Dendritic cell treated with granulocyte-macrophage colony-stimulating factor and Interleukin-4, amounts not matched to agents 40 ng/mL and 50 ng/mL, for 4 days (primary cell): ENCODE measurements at regions not wholly inside any gene's neighbourhood (a gene's known extent, or its start where the extent isn't known, plus 50 kb on each side); places are given as distances from the start of the nearest gene placed in this dataset.
"Not testable (repeated sequence)": the region's sequence is repeated elsewhere in the genome, so short reads cannot be mapped to it uniquely, and the experiment has no call there.

ENCODE experiments used
- H3K27ac Mint-ChIP-seq: one replicate; pipeline ENCODE4 v1.8.0; 2022; ENCODE audit warnings: mild to moderate bottlenecking, mixed read lengths
- H3K27me3 Mint-ChIP-seq: one replicate; pipeline ENCODE4 v1.8.0; 2022; ENCODE audit warnings: mild to moderate bottlenecking, mixed read lengths
- H3K36me3 Mint-ChIP-seq: one replicate; pipeline ENCODE4 v1.8.0; 2022; ENCODE audit warnings: low read depth, mixed read lengths
- H3K4me1 Mint-ChIP-seq: one replicate; pipeline ENCODE4 v1.8.0; 2022; ENCODE audit warnings: low read depth, mixed read lengths
- H3K4me3 Mint-ChIP-seq: one replicate; pipeline ENCODE4 v1.8.0; 2022; ENCODE audit warnings: mild to moderate bottlenecking, moderate library complexity, mixed read lengths
- H3K9me3 Mint-ChIP-seq: one replicate; pipeline ENCODE4 v1.8.0; 2022; ENCODE audit warnings: mixed read lengths
- intact Hi-C: fragments of 100-400 bp; cut with micrococcal nuclease; formaldehyde crosslinking; loops from one replicate; pipeline ENCODE4 v1.15.0; 2022

DNA sequence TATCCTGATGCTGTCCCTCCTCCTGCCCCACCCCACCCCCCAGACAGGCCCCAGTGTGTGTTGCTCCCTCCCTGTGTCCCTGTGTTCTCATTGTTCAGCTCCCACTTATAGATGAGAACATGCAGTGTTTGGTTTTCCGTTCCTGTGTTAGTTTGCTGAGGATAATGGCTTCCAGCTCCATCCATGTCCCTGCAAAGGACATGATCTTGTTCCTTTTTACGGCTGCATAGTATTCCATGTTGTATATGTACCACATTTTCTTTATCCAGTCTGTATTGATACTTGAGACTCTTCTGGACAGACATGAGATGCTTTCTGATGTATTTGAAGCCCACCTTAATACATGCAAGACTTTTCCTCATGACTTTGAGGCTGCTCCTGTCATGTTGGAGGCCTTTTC, 91.8 kb upstream of the USP9X start:
- H3K27me3 Mint-ChIP-seq, H3K36me3 Mint-ChIP-seq, H3K27ac Mint-ChIP-seq, intact Hi-C loops, H3K4me3 Mint-ChIP-seq: not testable (repeated sequence)
- peaks cover 14% of the 10 kb centered on the region for H3K4me1 Mint-ChIP-seq
- H3K9me3 Mint-ChIP-seq = peaks cover 11% of the 10 kb centered on the region

DNA sequence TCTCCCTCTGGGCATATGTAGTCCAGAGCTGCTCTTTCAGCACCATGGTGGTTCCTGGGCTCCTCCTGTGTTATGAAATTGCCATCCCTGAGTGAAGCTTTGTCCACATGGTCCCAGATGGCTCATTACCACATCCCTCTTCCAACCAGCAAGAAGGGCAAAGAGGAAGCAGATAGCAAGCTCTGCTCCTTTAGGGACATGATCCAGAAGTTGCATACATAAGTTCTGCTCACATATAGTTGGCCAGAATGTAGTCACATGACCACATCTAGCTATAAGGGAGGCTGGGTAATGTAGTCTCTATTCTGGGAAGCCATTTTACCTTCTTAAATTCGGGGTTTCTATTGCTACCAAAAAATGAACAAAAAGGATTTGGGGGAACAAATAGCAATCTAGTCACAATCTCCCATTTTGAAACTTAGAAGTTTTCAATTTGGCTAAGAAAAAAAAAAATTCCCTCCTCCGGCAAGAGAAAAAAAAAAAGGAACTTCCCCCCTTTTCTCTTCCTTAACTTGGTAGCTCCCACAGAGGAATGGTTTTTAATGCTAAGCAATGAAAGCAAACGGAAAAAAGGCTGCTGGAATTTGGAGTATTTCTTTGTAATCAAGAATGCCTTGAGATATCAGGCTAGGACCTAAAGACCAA, 88.2 kb upstream of the USP9X start:
- no peaks in the 10 kb centered on the region for H3K27me3 Mint-ChIP-seq
- H3K36me3 Mint-ChIP-seq = no peaks in the 10 kb centered on the region
- intact Hi-C loops = no loop called here
- peaks cover 11% of the 10 kb centered on the region for H3K4me1 Mint-ChIP-seq
- H3K27ac Mint-ChIP-seq = peak overlapping the region; percentile 72
- no peaks in the 10 kb centered on the region for H3K9me3 Mint-ChIP-seq
- H3K4me3 Mint-ChIP-seq = peak overlapping the region; percentile 49

DNA sequence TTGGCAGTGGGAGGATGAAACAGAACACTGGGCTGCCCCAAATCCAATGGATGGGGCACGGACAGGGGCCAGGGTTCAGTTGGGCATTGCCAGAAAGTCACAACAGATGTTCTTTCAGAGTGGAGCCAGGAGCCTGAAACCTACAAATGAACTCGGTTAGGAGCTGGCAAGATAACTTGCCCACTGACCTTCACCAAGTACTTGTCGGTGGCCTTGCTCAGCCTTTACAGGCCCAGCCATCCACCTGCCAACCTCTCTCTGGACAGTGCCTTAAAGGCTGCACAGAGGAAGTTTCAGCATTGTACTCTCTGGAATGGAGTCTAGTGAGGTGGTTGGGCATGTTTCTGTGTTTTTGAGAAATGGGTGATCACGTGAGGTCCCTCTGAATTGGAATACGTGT, 87.1 kb upstream of the USP9X start:
- Mint-ChIP-seq H3K27ac (no peak overlapping the region), H3K9me3 (no peaks in the 10 kb centered on the region), H3K4me1 (peaks cover 8% of the 10 kb centered on the region), H3K27me3 (no peaks in the 10 kb centered on the region), H3K36me3 (no peaks in the 10 kb centered on the region), H3K4me3 (no peak overlapping the region)
- intact Hi-C loops = no loop called here

DNA sequence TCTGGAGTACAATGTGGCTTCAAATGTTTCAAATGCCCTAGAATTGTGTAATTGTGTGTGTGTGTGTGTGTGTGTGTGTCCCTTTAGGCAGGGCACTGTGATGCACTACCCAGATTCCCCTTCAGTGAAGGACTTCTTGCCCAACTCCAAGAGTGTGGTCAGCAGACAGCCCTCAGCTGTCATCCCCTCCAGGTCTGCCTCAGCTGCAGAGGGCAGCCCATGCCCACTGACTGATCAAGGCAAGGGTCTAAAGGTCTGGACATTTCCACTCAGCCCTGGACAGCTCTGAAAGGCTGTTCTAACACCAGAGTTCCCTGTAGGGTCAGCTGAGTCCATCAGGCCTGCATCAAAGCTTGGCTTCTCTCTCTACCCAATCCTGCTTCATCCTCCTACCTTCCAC, 83.9 kb upstream of the USP9X start:
- peaks cover 5% of the 10 kb centered on the region for H3K27me3 Mint-ChIP-seq
- no peak overlapping the region for H3K4me3 Mint-ChIP-seq
- H3K36me3 Mint-ChIP-seq = no peaks in the 10 kb centered on the region
- intact Hi-C loops = no loop called here
- H3K9me3 Mint-ChIP-seq = no peaks in the 10 kb centered on the region
- H3K27ac Mint-ChIP-seq = no peak overlapping the region
- H3K4me1 Mint-ChIP-seq = peaks cover 10% of the 10 kb centered on the region

DNA sequence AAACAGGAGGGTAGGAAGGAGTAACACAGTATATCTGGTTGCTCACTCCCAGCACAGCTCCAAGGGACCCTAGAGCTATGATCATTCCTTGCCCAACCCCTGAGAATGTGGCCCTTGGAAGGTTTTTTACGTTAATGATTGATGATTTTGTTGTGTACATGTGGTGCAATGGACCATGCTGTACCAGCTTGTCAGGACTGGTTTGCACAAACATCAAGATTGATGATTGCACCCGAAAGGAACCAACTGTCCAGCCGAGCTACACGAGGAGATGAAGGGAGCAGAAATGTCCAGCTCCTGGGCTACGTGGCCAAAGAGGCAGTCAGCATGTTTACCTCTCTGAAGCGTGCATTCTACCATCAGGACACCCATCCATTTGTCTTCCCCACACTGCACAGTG, 83.2 kb upstream of the USP9X start:
- Mint-ChIP-seq H3K4me3 (no peak overlapping the region), H3K4me1 (peaks cover 14% of the 10 kb centered on the region), H3K27ac (no peak overlapping the region), H3K36me3 (no peaks in the 10 kb centered on the region), H3K9me3 (no peaks in the 10 kb centered on the region), H3K27me3 (peaks cover 5% of the 10 kb centered on the region)
- intact Hi-C loops = no loop called here

DNA sequence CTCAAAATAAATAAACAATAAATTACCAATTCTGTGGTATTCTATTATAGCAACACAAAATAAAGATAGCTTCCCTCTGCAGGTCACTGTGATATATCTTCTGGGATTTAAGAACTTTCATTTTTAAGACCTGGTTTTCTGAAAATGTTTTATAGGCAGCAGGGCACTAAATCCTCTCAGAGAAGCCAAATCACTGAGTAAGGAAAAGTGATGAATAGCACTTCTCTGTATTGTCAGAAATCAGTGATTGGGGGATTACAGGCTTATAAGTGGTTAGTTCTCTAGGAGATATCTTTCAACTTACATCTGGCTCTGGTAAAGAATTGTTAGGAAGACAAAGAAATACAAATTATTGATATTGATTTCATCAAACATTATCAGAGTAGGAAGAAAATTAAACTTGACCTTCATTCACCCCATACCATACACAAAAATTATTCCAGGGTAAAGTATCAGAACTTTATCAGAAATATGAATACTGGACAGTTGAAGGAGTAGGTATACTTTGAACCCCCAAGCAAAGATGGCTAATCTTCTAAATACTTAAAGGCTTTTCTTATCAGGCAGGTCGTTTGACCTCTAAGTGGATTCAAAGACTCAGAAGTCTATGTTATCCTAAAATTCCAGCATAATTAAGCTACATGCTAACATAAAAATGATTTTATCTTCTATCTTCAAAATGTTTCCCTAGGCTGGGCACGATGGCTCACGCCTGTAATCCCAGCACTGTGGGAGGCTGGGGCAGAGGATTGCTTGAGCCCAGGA, 81.6 kb upstream of the USP9X start:
- Mint-ChIP-seq H3K4me3 (no peak overlapping the region), H3K4me1 (peaks cover 21% of the 10 kb centered on the region), H3K27ac (no peak overlapping the region), H3K9me3 (no peaks in the 10 kb centered on the region), H3K36me3 (no peaks in the 10 kb centered on the region), H3K27me3 (peaks cover 14% of the 10 kb centered on the region)
- intact Hi-C loops = no loop called here

DNA sequence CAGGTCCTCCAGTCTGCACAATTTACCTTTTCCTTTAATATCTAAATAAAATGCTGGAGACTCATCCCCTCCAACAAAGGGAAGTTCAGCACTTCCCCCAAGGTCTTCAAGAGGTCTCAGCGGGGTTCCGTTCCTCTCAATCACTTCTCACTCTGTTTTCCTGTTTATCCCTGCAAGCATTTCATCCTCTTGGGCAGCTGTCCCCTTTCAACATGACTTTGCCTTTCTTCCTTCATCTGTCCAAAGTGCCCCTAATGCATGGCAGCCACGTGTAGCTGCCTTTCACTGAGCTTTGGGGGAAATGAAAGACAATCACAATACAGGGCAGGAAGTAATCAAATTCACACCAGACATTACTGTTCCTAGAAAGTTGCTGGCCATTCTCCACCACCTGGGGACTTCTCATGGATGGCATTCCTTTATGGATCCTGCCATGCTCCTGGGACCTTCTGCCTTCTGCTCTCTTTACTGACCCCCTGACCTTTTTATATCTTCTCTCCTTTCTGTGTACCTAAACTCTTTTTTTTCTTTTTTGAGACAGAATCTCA, 79.7 kb upstream of the USP9X start:
- intact Hi-C loops = no loop called here
- H3K4me1 Mint-ChIP-seq = peaks cover 24% of the 10 kb centered on the region
- H3K4me3 Mint-ChIP-seq = no peak overlapping the region
- no peaks in the 10 kb centered on the region for H3K36me3 Mint-ChIP-seq
- no peak overlapping the region for H3K27ac Mint-ChIP-seq
- H3K27me3 Mint-ChIP-seq = peaks cover 14% of the 10 kb centered on the region
- no peaks in the 10 kb centered on the region for H3K9me3 Mint-ChIP-seq

DNA sequence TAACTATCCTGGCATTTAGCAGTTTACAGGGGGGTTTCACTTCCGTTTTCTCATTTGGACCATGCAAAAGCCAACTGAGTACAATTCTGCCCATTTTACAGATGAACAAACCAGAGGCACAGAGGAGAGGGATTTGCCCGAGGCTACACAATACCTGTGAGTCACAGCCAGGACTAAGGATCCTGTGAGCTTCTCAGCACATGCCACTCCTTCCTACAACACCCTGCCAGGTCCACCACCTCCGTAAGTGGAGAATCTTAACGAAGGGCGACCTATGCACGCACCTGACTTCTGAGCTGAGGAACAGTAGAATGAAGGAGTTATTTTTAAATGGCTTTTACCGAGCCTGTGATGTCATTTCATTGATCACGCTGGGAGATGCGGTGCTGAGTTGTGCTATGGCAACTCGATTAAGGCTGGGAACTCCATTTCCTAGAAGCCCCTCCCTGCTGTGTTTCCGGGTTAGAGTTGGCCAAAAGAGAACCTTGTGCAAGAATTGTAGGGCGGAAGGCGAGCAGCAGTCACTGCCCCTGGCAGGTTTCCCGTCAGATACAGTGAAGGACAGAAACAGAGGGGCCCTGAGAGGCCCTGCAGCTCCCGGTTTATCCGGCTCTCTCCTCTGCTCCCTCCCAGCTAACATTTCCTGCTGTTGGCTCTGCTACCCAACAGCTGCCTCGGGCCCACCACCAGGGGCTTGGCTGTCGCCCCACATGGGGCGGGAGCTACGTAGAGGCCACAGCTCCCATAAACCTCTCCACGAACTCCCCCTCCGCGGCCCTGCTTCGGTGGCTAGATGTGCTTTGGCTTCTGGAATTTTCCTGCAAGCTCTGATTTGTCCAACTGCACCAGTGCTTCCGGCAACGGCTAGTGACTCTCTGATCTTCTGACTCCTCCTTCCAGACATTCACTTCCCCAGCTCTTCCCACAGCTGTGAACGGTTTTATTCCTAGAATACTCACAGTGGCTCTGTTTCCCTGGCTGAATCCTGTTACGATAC, 75.1 kb upstream of the USP9X start:
- Mint-ChIP-seq H3K27me3 (peaks cover 9% of the 10 kb centered on the region), H3K9me3 (no peaks in the 10 kb centered on the region), H3K4me3 (peak overlapping the region; percentile 70), H3K27ac (peak overlapping the region; percentile 98), H3K36me3 (no peaks in the 10 kb centered on the region), H3K4me1 (peaks cover 28% of the 10 kb centered on the region)
- intact Hi-C loops = loop anchor here (10.0 kb wide), 1 partner anchor 55 kb away; no protein-coding TSS in a partner anchor

DNA sequence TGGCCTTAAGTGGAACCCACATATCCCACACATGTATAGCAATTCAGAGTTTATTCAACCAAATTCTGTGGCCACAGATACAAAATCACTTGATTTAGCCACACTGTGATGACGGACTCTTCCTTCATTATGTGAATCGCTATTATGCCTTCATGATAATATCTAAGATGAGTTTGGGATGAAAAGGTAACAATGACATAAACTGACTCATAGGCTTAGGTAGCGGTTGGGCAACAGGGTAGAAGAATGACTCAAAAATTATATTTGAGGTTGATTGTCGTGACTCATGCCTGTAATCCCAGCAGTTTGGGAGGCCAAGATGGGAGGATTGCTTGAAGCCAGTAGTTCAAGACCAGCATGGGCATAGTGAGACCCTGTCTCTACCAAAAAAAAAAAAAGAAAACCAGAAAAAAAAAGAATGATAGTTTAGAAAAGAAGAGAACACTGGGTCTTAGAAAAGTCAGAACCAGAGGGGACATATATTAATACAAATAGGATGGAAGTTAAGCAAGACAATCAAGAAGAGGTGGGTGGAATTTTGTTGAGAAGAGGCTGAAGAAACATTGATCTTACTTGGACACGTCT, 70.4 kb upstream of the USP9X start:
- Mint-ChIP-seq H3K27me3 (no peaks in the 10 kb centered on the region), H3K36me3 (no peaks in the 10 kb centered on the region), H3K9me3 (no peaks in the 10 kb centered on the region), H3K4me1 (peaks cover 14% of the 10 kb centered on the region), H3K27ac (no peak overlapping the region), H3K4me3 (no peak overlapping the region)
- intact Hi-C loops = loop anchor here (10.0 kb wide), 1 partner anchor 60 kb away; no protein-coding TSS in a partner anchor

DNA sequence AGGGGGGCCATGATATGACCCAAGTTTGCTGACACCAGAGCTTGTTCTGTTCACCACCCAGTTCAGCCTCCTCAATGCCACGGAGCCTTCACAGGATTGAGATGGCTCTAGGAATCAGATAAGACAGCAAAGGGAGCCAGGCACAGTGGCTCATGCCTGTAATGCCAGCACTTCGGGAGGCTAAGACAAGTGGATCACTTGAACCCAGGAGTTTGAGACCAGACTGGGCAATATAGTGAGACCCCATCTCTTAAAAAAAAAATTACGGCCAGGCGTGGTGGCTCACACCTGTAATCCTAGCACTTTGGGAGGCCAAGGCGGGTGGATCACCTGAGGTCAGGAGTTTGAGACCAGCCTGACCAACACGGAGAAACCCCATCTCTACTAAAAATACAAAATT, 67.5 kb upstream of the USP9X start:
- not testable (repeated sequence) for H3K9me3 Mint-ChIP-seq, H3K36me3 Mint-ChIP-seq, H3K4me1 Mint-ChIP-seq, H3K4me3 Mint-ChIP-seq, H3K27me3 Mint-ChIP-seq, H3K27ac Mint-ChIP-seq
- intact Hi-C loops = loop anchor here (10.0 kb wide), 1 partner anchor 63 kb away; no protein-coding TSS in a partner anchor

DNA sequence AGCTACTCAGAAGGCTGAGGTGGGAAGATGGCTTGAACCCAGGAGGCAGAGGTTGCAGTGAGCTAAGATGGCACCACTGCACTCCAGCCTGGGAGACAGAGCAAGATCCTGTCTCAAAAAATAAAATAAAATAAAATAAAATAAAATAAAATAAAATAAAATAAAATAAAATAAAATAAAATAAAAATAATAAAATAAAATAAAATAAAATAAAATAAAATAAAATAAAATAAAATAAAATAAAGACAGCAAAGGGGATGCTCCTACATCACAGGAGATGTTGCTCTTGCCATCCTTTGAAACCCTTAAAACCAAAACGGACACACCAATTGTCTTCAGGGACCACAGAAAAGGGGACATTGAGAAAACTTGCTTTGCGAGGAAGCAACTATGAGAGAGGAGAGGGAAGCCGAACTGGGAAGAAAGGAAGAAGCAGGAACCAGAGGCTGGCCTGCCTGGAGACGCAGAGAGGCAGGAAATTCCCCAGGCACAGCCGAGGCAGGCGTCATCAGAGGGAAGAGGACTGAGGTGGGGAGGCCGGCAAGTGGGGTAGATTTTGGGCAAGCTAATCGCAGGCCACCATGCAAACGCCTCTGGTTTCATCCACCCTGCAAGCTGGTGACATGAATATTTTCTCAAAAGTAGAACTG, 66.7 kb upstream of the USP9X start:
- not testable (repeated sequence) for H3K36me3 Mint-ChIP-seq, H3K4me1 Mint-ChIP-seq, H3K4me3 Mint-ChIP-seq, H3K9me3 Mint-ChIP-seq, H3K27me3 Mint-ChIP-seq, H3K27ac Mint-ChIP-seq
- intact Hi-C loops = loop anchor here (10.0 kb wide), 1 partner anchor 64 kb away; no protein-coding TSS in a partner anchor

DNA sequence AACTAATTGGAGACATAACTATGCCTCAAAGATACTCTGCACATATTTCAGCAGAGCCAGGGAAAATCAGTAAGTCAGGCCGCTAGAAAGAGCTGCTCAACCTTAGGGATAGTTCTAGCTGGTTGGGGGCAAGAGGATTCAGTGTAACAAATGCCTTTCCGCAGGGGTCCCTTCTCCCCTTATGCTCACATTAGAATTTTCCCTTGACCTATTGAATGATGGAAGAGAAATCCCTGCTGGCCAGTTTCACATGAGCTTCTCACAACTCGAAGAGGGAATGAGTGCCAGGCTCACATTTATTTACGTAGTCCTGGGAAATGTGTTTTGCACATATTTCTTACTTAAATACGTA, 66.2 kb upstream of the USP9X start:
- peaks cover 6% of the 10 kb centered on the region for H3K4me1 Mint-ChIP-seq
- H3K9me3 Mint-ChIP-seq = no peaks in the 10 kb centered on the region
- no peak overlapping the region for H3K27ac Mint-ChIP-seq
- no peak overlapping the region for H3K4me3 Mint-ChIP-seq
- H3K36me3 Mint-ChIP-seq = no peaks in the 10 kb centered on the region
- intact Hi-C loops = loop anchor here (10.0 kb wide), 1 partner anchor 64 kb away; no protein-coding TSS in a partner anchor
- H3K27me3 Mint-ChIP-seq = no peaks in the 10 kb centered on the region

DNA sequence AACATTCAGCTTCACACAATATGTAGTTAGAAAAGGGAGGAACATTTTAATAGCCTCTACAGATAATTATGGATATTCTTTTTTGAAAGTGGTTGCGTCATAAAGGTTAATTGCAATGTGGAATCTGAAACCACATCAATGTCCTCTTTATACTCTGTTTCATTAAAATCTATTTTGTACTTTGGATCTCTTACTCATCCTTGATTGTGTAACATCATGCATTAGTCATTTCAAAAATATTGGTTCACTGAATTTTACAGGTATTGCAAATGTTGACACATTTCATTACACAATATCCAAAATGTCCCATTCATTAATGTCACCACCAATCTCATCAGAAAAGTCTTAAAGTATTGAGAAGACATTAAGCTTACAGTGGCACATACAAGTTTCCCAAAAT, 62.7 kb upstream of the USP9X start:
- Mint-ChIP-seq H3K36me3 (no peaks in the 10 kb centered on the region), H3K9me3 (no peaks in the 10 kb centered on the region), H3K27me3 (no peaks in the 10 kb centered on the region), H3K4me3 (no peak overlapping the region), H3K27ac (no peak overlapping the region), H3K4me1 (peaks cover 6% of the 10 kb centered on the region)
- intact Hi-C loops = no loop called here
